DND-41 (cell line): ENCODE measurements at regions not wholly inside any gene's neighbourhood (a gene's known extent, or its start where the extent isn't known, plus 50 kb on each side); places are given as distances from the start of the nearest gene placed in this dataset.

Source experiments
- EZH2 ChIP-seq: IDR thresholded peaks from 3 replicates; pipeline ENCODE4 v1.6.1; 2012; ENCODE audit warnings: borderline replicate concordance, low read depth, mild to moderate bottlenecking, moderate library complexity, low read length, inconsistent platforms; ENCODE audit not compliant: severe bottlenecking
- TF ChIP-seq, protein P1 (sequence below): IDR thresholded peaks from 2 replicates; pipeline ENCODE4 v1.5.1; 2012; ENCODE audit warnings: borderline replicate concordance, low read length, moderate library complexity, mild to moderate bottlenecking; ENCODE audit not compliant: poor library complexity, severe bottlenecking; ENCODE audit errors: extremely low read depth

DNA sequence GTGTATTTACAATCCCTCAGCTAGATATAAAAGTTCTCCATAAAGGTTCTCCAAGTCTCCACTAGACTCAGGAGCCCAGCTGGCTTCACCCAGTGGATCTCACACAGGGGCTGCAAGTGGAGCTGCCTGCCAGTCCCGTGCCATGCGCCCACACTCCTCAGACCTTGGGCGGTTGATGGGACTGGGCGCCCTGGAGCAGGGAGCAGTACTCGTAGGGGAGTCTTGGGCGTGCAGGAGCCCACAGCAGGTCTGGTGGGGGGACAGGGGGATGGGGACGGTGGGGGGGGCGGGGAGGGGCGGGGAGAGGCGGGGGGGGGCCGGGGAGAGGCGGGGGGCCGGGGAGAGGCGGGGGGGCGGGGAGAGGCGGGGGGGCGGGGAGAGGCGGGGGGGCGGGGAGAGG lies 54.7 kb upstream of the RND3 start:
- TF ChIP-seq, protein P1, sequence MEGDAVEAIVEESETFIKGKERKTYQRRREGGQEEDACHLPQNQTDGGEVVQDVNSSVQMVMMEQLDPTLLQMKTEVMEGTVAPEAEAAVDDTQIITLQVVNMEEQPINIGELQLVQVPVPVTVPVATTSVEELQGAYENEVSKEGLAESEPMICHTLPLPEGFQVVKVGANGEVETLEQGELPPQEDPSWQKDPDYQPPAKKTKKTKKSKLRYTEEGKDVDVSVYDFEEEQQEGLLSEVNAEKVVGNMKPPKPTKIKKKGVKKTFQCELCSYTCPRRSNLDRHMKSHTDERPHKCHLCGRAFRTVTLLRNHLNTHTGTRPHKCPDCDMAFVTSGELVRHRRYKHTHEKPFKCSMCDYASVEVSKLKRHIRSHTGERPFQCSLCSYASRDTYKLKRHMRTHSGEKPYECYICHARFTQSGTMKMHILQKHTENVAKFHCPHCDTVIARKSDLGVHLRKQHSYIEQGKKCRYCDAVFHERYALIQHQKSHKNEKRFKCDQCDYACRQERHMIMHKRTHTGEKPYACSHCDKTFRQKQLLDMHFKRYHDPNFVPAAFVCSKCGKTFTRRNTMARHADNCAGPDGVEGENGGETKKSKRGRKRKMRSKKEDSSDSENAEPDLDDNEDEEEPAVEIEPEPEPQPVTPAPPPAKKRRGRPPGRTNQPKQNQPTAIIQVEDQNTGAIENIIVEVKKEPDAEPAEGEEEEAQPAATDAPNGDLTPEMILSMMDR: no peak
- TF ChIP-seq EZH2: no peak
